Stomach (tissue), 4 donors: ENCODE measurements at regions not wholly inside any gene's neighbourhood (a gene's known extent, or its start where the extent isn't known, plus 50 kb on each side); places are given as distances from the start of the nearest gene placed in this dataset.

Experiments
- EP300 ChIP-seq: sonication (generic); formaldehyde crosslinking; IDR thresholded peaks from one replicate; pipeline ENCODE4 v1.6.1; 2017; ENCODE audit warnings: antibody characterized with exemption
- POLR2A ChIP-seq, 4 donors: fragments of 450-650 bp; IDR thresholded peaks; one replicate each; pipeline ENCODE4 v1.6.1; 2016; ENCODE audit warnings: antibody characterized with exemption in 4 of 4, control low read depth in 2 of 4, mild to moderate bottlenecking in 1 of 4, moderate library complexity in 1 of 4
- POLR2AphosphoS5 ChIP-seq, 3 donors: sonication (generic); formaldehyde crosslinking; IDR thresholded peaks; one replicate each; pipeline ENCODE4 v1.6.1; 2016; ENCODE audit warnings: antibody characterized with exemption in 3 of 3
- TF ChIP-seq, protein P1 (sequence below), 7 experiments: fragments of 450-650 bp in 4 of 7; fragments of 200-600 bp in 3 of 7; sonication (generic) in 3 of 7; IDR thresholded peaks; one replicate each; pipeline ENCODE4 v1.5.1; 2016 to 2019; ENCODE audit warnings: antibody characterized with exemption in 7 of 7, control low read depth in 2 of 7, mild to moderate bottlenecking in 1 of 7

DNA sequence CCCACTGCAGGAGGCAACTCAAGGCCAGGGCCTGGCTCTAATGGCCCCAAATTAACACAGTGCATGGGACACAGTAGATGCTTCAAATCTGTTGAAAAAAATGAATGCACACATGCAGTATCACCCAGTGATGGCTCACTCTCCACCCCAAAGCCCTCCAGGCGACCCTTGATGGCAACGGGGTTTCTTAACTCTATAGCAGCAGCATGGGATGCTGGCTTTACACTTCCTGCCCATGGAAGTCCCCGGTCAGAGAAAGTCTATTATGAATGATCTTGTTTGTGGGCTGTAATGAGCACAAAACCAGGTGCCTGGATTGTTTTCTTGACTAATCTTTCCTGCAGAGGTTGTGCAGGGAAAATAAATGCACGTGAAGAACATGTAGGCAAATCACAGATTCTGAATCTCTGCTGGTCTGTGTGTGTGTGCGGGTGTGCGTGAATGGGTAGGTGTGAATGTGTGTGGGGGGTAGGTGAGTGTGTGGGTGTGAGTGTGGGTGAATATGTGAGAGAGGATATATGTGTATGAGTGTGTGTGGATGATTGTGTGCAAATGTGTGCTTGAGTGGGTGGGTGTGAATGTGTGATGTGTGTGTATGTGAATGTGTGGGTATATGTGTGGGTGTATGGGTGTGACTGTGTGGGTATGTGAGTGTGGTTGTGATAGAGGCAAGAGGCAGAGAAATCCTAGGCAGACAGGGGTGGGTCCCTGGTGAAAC, 60.1 kb upstream of the MLN start:
- TF ChIP-seq, protein P1, sequence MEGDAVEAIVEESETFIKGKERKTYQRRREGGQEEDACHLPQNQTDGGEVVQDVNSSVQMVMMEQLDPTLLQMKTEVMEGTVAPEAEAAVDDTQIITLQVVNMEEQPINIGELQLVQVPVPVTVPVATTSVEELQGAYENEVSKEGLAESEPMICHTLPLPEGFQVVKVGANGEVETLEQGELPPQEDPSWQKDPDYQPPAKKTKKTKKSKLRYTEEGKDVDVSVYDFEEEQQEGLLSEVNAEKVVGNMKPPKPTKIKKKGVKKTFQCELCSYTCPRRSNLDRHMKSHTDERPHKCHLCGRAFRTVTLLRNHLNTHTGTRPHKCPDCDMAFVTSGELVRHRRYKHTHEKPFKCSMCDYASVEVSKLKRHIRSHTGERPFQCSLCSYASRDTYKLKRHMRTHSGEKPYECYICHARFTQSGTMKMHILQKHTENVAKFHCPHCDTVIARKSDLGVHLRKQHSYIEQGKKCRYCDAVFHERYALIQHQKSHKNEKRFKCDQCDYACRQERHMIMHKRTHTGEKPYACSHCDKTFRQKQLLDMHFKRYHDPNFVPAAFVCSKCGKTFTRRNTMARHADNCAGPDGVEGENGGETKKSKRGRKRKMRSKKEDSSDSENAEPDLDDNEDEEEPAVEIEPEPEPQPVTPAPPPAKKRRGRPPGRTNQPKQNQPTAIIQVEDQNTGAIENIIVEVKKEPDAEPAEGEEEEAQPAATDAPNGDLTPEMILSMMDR (IDR thresholded peaks at IDR 0.05): no peak
- no peak for TF ChIP-seq POLR2AphosphoS5 (IDR thresholded peaks at IDR 0.05)
- no peak for TF ChIP-seq EP300
- no peak for TF ChIP-seq POLR2A (IDR thresholded peaks at IDR 0.05)
